ENCODE measurements at regions not wholly inside any gene's neighbourhood (a gene's known extent, or its start where the extent isn't known, plus 50 kb on each side); places are given as distances from the start of the nearest gene placed in this dataset.

GRCh38 chr4:33025236-33025635 lies 2305.1 kb downstream of the PCDH7 start:
- TF ChIP-seq CTCF (IDR thresholded peaks at IDR 0.05) (no peak), EP300 (IDR thresholded peaks at IDR 0.05) (no peak)
